ENCODE measurements at regions not wholly inside any gene's neighbourhood (a gene's known extent, or its start where the extent isn't known, plus 50 kb on each side); places are given as distances from the start of the nearest gene placed in this dataset.

DNA sequence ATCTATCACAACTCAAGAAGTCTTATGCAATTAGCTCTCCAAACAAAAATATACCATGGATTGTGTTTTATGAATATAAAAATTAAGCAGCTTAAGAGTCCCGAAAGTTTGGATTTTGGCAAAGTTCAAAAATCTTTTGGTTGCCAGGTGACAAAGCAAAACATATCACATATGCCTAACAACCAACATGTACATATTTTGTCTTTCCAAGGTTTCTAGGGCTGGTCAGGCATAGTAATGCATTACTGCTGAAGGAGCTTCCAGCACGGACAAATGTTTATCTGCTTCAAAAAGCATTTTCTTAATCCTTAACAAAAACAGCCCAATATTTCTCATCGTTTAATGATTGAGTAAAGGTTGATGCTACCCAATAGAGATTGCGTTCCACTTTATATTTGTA is 1327.1 kb upstream of the ZEB2 start:
- TF ChIP-seq, protein P1, sequence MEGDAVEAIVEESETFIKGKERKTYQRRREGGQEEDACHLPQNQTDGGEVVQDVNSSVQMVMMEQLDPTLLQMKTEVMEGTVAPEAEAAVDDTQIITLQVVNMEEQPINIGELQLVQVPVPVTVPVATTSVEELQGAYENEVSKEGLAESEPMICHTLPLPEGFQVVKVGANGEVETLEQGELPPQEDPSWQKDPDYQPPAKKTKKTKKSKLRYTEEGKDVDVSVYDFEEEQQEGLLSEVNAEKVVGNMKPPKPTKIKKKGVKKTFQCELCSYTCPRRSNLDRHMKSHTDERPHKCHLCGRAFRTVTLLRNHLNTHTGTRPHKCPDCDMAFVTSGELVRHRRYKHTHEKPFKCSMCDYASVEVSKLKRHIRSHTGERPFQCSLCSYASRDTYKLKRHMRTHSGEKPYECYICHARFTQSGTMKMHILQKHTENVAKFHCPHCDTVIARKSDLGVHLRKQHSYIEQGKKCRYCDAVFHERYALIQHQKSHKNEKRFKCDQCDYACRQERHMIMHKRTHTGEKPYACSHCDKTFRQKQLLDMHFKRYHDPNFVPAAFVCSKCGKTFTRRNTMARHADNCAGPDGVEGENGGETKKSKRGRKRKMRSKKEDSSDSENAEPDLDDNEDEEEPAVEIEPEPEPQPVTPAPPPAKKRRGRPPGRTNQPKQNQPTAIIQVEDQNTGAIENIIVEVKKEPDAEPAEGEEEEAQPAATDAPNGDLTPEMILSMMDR (IDR thresholded peaks at IDR 0.05): no peak
- TF ChIP-seq POLR2A (IDR thresholded peaks at IDR 0.05): no peak

All from Peyer's patch (tissue), 4 donors.